ENCODE measurements at regions not wholly inside any gene's neighbourhood (a gene's known extent, or its start where the extent isn't known, plus 50 kb on each side); places are given as distances from the start of the nearest gene placed in this dataset.

GRCh38 chr2:120539937-120540718 is 194.2 kb downstream of the INHBB start (continued):
- TF ChIP-seq ZBTB10 (CRISPR knock-in tag; IDR thresholded peaks at IDR 0.05; ENCODE audit: borderline replicate concordance) (peak; percentile 77; the same call in 1 of the 2 replicates), IRF9 (CRISPR knock-in tag; IDR thresholded peaks at IDR 0.05; ENCODE audit: borderline replicate concordance) (peak; percentile 41; the same call in 1 of the 2 replicates), SP2 (CRISPR knock-in tag; IDR thresholded peaks at IDR 0.05) (no peak), ZNF382 (CRISPR knock-in tag; IDR thresholded peaks at IDR 0.05; ENCODE audit: borderline replicate concordance) (no peak), SIN3B (IDR thresholded peaks at IDR 0.05; ENCODE audit: low read length) (no peak), SAFB2 (CRISPR knock-in tag; IDR thresholded peaks at IDR 0.05; ENCODE audit: borderline replicate concordance, low read depth) (no peak; the same call in 1 of the 2 replicates), SKIL (CRISPR knock-in tag; IDR thresholded peaks at IDR 0.05; ENCODE audit: borderline replicate concordance) (peak; percentile 70; the same call in 1 of the 2 replicates), SOX6 (IDR thresholded peaks at IDR 0.05) (no peak), SOX6 (CRISPR knock-in tag; IDR thresholded peaks at IDR 0.05) (peak; percentile 72), POGZ (CRISPR knock-in tag; IDR thresholded peaks at IDR 0.05) (no peak; the same call in 1 of the 2 replicates), ZNF607 (CRISPR knock-in tag; IDR thresholded peaks at IDR 0.05; ENCODE audit: borderline replicate concordance) (peak; percentile 71), SRSF4 (IDR thresholded peaks at IDR 0.05; ENCODE audit: low read depth, low read length, poor library complexity, severe bottlenecking) (no peak), MTA1 (CRISPR knock-in tag; IDR thresholded peaks at IDR 0.05; ENCODE audit: borderline replicate concordance) (peak; percentile 86), ZFP36L1 (CRISPR knock-in tag; IDR thresholded peaks at IDR 0.05) (no peak; the same call in 1 of the 2 replicates), ZFP1 (CRISPR knock-in tag; IDR thresholded peaks at IDR 0.05) (peak; percentile 45; the same call in 1 of the 2 replicates), ZMYM2 (CRISPR knock-in tag; IDR thresholded peaks at IDR 0.05) (peak; percentile 52; the same call in 1 of the 2 replicates), ZNF230 (CRISPR knock-in tag; IDR thresholded peaks at IDR 0.05) (peak; percentile 74; the same call in 1 of the 2 replicates), ZNF841 (CRISPR knock-in tag; IDR thresholded peaks at IDR 0.05; ENCODE audit: borderline replicate concordance) (no peak), FOXO4 (CRISPR knock-in tag; conservative IDR thresholded peaks at IDR 0.05) (no peak), ZNF781 (CRISPR knock-in tag; IDR thresholded peaks at IDR 0.05; ENCODE audit: borderline replicate concordance, not compliant biosample characterization) (no peak)
